Globus pallidus (tissue), 1 donor: ENCODE measurements at regions not wholly inside any gene's neighbourhood (a gene's known extent, or its start where the extent isn't known, plus 50 kb on each side); places are given as distances from the start of the nearest gene placed in this dataset.

Experiments used
- DNase-seq: peaks from one replicate; pipeline ENCODE4 v3.0.0-alpha.2; 2015; ENCODE audit warnings: low spot score

DNA sequence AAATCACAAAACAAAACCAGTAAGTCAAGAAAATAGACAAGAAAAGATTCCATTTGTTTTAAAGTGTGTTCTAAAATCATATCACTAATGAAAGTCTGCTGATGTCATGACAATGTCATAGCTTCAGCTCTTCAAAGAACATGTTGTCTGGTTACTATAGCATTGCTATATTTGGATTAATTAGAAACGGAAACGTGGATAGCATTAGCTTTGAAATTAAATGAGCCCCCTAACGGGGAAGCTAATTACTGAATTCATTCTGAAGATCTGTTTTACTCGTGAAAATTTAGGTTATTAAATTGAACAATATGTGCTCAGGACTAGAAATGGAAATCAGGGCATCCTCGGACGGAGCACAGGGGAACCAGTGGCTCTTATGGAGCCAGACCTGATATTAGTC lies 316.7 kb upstream of the AGTR1 start:
- no peak for DNase-seq

DNA sequence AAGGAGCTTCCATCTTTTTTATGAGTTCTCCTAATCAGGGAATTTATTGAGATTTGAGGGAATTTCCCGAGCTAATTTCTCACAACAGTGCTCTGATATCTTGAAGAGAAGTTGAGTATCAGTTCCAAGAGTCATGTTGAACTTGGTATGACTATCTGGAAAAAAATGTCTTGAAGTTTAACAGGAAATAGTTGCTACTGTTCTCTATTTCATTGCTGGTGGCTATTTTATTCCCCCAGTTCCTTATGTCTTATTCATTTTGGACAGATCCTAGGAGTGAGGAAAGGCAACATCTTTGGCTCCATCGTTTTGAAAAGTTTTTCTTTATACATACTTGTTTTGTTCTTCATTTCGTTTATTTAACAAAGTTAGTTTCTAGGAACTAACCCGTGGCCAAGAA lies 307.8 kb upstream of the AGTR1 start:
- DNase-seq = no peak

DNA sequence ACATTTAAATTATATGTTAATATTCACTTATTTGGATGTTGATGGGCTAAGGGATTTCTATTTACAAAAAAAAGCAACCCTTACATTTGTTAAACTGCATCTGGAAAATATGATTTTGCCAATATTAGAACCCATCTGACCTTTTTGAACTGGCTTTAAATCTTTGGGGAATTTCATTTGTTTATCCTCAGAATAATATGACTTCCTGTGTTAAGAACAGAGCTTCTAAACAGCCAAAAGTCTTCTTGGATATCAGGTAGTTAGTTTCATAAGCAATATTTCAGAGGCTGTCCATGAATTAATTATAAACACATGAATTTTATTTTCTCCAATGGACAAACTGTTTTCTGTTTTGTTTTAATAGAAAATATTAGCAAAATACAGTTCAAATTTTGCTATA lies 301.9 kb upstream of the AGTR1 start:
- no peak for DNase-seq

DNA sequence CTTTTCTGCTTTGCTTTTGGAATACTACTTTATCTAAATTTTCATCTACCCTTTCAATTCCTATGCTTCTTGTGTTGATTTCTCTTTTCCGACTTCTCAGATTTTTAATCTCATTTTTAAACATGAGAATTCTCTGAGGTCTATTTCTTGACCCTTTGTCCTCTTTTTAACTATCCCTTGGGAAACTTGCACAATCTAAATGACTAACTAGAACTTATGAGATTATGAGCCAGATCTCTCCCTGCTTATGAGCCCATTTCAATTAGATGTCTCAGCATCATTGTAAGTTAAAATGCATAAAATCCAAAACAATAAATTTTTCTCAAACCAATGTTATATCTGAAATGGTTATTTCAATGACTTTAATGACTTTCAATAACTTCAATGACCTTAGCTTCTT lies 296.9 kb upstream of the AGTR1 start:
- DNase-seq = no peak

DNA sequence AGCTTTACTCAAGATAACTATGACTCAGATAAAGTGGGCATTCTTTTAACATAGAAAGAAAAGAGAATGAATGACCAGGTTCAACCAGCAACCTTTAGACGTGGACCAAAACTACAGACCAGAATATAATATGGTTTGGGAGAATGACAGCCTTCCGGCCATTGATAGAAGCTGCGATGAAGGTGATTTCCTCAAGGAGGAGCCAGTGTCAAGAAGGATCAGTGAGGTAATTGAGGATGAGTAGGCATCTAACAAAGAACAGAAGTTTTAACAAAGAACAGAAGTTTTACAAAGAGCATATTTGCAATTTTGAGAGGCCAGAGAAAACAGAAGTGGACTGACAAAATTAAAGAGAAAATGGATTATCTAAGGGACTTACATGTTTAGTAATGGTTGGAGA lies 289.0 kb upstream of the AGTR1 start:
- no peak for DNase-seq

DNA sequence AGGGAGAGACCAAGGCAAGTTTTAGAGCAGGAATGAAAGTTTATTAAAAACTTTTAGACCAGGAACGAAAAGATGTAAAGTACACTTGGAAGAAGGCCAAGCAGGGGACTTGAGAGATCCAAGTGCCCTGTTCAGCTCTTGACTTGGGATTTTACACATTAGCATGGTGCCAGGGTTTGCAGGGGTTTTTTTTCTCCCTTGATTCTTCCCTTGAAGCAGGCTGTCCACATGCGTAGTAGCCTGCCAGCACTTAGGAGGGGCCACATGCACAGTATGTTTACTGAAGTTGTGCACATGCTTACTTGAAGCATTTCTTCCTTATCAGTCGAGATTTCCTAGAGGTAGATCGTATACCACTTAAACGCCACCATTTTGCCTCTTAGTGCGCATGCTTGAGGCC lies 277.5 kb upstream of the AGTR1 start:
- DNase-seq = no peak

DNA sequence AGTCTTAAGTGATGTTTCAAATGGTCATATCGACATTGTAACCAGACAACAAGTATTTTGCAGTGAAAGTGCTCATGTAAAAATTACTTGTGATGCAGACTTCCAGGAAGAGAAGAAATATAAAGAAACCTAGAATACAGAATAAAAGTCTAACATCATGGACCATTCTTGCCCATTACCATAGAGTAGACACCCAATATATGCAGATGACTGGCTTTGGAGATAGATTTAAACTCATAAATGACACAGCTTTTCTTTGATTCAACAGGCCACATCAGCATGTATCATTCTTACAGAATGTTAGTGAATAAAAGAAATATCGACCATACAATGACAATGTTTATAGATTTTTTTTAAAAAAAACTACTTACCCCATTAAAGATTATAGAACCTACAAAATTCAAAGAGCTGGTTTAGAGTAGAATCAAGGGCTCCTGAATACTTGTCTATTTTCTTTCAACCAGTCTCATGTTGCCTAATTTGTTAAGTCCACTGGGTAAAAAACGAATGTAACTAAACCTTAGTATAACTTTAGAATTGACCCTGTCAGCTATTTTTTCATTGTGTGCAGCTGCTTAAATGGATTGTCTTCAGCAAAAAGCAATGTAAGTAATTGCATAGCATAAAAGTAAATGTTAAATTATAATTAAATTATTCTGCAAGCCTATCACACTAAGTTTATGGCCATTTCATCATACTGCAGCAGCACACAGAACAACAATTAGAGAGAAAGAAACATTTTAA lies 268.7 kb upstream of the AGTR1 start:
- no peak for DNase-seq

DNA sequence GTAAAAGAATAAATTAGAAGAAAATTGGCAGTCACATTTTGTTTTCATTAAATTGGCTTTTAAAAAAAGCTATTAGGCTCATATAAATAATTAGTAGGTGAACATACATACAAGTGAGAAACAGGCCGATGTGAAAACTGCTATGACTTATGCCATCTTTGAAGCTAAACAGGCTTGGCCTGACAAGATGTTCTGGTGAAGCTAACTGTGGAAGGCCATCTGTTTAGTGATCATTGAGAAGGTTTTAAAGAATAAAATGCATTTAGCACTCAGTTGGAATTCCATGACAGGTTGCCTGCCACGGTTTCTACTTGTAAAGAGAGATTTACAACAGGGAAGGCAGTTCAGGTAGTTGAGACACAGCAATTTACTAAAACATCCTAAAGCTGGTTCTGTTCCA lies 264.0 kb upstream of the AGTR1 start:
- DNase-seq = no peak

DNA sequence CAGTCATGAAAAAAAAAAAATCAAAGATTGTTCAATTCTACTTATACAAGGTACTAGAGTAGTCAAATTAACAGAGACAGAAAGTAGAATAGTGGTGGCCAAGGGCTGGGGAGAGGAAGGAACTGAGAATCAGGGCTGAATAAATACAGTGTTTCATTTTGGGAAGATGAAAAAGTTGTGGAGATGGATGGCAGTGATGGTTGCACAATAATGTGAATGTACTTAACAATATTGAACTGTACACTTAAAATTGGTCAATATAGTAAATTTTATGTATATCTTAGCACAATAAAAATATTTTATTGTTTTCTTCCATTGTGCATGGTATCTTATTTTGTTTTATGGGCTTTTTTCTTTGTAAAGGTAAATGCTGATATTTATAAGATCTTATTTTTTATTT lies 262.2 kb upstream of the AGTR1 start:
- DNase-seq = no peak

DNA sequence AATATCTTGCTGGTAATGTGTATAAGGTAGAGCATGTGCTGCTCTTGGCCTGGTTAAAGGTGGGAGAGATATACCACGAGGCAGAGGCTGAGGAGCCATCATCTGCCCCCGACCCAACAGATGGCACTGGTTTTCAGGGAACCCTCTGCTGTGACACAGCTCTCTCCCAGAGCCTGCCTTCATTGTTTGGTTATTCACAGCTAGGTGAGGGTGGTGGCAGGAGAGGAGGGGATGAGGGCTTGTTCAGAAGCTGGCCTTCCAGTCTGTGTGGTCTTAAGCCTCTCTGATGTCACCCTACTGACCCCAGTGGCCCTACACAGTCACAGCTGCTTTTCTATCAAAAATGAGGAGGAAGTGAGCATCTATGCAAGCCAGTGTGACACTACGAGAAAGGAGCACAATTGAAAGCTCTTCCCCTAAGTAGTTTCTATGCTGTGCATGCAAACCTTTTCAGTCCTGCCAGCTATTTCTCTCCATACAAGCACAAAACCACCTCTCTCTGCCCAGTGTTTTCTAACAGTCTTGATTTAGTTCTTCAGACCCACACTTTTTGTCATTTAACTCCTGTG lies 258.4 kb upstream of the AGTR1 start:
- no peak for DNase-seq

DNA sequence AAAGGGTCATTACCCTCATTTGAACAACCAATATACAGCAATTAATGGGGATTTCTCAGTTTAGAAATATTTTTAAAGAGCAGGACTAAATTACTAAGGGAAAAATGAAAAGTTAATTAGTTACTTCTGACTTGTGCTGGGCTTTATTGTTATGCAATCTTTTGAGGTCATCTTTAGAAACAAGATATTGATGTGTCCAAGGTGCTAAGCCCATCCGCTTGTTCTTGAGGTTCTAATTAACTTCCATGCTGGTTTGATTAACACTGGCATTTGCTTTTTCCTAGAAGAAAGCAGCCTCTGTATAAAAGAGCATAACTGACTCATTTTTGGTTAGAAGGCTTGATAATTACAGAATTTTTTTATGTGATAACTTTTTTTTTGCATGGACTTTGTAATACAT lies 256.5 kb upstream of the AGTR1 start:
- DNase-seq = no peak

DNA sequence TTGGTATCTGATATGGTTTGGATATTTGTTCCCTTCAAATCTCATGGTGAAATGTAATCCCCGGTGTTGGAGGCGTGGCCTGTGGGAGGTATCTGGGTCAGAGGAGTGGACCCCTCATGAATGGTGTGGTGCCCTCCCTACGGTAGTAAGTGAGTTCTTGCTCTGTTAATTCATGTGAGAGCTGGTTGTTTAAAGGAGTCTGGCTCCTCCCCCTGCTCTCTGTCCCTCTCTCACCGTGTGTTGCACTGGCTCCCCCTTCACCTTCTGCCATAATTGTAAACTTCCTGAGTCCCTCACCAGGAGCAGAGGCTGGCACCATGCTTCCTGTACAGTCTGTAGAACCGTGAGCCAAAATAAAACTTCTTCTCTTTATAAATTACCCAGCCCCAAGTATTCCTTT lies 246.9 kb upstream of the AGTR1 start:
- DNase-seq = no peak

DNA sequence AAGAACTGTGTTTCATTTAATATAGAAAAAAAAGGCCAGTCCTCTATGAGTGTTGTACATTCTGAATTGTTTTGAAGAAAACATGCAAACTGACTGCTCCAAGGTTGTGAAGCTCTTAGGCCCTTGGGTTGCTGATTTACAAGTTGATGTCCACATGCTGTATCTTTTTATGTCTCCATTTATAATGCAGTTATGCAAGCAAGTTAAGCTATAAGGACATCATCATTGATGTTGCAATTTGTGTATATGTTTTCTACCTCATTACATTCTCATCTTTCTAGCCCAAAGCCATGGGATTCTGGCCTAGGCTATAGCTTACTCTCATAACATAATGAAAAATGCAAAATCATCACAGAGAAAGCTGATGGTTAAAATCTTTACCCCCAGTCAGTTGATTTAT lies 245.7 kb upstream of the AGTR1 start:
- DNase-seq = no peak

DNA sequence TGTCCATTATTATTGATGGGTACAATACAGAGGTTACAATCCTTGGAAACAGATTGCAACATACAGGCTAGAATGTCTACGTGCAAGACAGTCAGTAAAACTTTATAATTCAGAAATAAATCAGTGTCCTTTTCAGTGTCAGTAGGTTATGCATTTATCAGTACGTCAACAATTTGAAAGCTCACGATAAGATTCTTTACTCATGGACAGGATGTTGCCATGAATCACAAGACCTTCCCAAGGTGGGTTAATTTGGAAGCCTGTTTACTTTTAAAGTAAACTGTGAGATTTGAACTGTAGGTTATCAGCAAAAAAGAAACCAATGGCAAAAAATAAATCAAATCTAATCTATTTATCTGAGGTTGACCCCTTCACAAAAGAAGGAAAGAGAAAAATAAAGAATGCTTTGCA lies 243.9 kb upstream of the AGTR1 start:
- DNase-seq = no peak

DNA sequence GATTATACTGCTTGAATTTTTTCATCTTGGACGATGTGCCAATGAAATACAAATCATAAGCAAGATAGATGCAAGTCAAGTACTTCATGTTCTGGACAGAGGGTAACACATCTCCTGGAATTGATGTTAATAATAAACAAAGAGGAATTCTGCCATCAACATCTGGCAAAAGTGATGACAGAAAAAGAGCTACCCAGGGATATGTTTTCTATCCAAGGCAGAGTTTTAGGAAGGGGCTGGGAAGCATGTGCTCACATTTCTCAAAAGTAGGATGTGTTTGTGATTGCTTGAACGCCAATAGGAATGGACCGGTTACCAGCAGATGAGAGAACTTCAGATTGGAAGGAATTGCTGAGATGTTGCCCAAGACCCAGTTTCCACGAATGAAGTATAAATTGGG lies 242.6 kb upstream of the AGTR1 start:
- no peak for DNase-seq

DNA sequence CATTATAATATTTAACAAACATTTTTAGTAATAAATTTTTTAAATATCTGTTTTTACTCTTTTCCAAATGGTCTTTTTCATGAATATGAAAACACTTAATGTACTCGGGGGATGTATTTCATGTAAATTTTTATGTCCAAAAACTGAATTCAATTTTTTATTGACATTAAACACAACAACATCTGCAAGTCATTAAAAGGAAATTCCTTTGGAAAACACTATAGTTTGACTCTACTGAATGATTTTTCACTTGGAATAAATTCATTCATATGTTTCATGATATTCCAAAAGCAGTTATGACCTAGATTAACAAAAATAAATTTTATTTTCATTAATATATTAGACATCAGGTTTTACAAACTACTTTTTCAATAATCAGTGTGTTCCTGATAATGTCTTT lies 239.8 kb upstream of the AGTR1 start:
- DNase-seq = no peak

DNA sequence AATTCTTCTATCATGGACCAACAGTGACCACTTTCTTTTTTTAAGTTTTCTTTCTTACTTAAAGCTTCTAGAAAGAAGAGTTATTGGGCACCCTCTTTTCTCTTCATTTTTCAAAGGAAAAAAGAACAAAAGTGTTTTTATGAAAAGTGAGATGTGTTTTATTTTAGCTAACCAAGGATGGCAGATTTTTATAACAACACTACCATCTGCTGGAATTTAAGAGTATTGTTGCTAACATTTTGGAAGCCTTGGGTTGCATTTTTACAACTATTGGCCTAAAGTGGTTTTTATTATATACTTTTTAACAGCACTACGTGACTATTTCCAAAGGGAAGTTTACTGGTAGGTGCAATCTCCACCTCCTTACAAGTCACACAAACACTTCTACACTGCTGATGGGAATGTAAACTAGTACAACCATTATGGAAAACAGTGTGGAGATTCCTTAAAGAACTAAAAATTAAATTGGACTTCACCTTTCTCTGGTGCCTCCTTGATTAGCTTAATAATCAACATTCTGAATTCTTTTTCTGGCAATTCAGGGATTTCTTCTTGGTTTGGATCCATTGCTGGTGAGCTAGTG lies 237.7 kb upstream of the AGTR1 start:
- no peak for DNase-seq

DNA sequence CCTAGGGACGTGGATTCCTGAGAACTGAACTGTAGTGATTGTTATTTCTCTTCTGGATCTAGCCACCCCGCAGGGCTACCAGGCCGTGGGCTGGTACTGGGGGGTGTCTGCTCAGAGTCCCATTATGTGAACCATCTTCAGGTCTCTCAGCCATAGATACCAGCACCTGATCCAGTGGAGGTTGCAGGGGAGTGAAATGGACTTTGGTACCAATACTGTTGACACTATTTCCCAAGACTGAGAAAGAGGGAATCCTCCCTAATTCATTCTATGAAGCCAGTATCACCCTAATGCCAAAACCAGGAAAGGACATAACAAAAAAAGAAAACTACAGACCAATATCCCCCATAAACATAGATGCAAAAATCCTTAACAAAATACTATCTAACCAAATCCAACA lies 237.0 kb upstream of the AGTR1 start:
- no peak for DNase-seq

DNA sequence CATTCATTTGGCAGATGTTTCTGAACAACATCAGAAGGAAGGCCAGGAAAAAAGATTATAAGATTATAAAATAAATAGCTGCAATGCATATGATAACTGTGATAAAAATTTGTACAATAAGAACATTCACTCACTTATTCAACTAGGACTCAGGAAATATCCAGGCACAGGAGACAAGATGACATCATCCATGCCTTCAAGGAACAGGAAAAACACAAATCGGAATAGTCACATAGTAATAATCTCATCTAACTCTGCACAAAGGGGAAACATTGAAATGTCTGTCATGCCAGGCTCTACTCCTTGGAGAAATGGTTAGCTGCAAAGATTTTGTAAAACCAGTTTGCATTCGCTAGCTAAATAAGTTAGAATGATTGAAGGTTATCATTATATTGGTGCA lies 233.5 kb upstream of the AGTR1 start:
- DNase-seq = no peak

DNA sequence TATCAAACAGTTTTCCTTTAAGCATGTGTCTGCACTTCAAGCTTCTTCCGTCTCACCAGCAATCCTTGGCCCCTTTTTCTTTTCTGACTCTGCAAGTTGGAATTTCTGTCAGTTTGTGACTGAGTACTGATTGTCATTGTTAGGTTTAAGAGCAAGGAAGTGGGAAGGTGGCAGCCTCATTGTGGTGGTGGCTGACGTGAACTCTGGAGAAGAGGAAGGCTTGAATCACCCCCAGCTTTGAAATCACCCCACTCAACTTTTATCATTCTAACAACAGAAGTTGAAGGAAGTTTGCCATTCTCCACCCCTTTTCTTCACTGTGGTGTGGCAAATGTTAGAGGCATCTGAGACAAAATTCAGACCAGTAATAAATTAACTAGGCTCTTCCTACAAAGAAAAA lies 231.6 kb upstream of the AGTR1 start:
- no peak for DNase-seq

DNA sequence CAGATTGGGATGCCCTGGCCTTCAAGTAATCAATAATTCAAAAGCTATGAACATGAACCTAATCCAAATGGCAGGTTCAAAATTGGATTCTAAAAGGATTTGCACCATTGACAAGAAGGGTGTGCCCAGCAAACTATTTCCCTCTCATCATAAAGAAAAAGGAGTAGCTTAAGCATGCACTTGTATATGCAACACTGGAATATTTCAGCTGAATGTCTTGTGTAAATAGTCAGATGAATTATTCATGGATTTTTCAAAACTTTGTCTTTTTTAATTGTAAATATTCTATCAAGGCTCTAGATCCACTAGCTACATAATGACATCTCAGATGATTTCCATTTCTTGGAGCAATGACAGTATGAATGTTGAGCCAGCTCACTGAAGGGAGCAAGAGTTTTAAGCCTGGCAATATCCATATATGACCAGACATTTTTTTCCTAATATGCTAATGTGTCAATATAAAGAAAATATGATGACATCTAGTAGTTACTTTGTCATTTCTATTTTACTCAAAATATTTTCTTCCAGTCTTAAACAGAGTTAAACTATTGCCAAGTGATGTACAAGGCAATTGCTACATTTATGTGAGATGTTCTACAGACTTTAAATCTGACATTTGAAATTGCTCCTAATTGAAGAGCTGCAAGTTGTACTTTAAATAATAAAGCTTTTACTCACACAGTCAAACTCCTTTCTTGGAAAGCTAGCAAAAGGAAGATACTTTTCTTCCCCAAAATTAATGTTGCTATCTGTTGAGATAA lies 230.5 kb upstream of the AGTR1 start:
- DNase-seq = no peak

DNA sequence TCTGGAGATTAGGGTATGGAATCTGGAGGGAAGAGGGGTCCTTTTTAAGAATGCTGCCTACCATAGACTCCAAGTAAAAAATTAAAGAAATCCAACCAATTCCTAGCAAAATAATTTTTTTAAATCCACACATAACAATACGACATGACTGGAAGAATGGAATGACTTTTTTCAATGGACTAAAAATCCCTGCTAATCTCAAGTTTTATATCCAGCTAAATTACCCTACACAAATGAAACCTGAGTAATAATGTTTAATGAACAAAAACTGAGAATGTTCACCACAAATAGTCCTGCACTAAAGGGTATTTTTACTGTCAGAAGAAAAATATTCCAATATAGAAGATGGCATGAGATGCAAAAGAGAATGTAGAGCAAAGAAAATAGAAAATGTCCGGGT lies 220.3 kb upstream of the AGTR1 start:
- DNase-seq = no peak

DNA sequence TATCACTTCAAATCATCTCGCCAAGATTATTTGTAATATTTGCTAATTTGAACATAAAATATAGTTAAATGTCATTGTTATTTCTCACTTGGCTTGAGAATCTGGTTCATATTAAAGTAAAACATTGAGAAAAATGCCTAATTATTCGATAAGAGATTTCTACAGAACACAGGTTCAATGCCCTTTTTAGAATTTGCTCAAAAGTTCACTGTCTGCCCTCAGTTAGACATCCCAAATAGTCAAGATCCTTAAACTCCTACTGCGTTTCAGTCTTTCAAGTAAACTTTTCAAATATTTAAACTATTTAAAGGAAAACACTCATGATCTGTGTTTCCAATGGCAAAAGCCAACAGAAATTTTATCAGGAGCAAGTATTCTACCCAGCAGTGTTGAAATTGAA lies 204.1 kb upstream of the AGTR1 start:
- no peak for DNase-seq
